Activated naive CD8-positive, alpha-beta T cell treated with anti-CD3 and anti-CD28 coated beads, Interleukin-2, amount 50 U/mL, for 24 hours (primary cell): ENCODE measurements at regions not wholly inside any gene's neighbourhood (a gene's known extent, or its start where the extent isn't known, plus 50 kb on each side); places are given as distances from the start of the nearest gene placed in this dataset.
"Not testable (repeated sequence)": the region's sequence is repeated elsewhere in the genome, so short reads cannot be mapped to it uniquely, and the experiment has no call there.

Experiments
- ATAC-seq: fragments of 150-1000 bp; cut with Tn5 transposase; one replicate; pipeline ENCODE4 v1.10.0; 2021
- DNase-seq: peaks from one replicate; pipeline ENCODE4 v3.0.0; 2021
- H3K27ac Mint-ChIP-seq: one replicate; pipeline ENCODE4 v1.8.0; 2021; ENCODE audit warnings: mild to moderate bottlenecking, mixed read lengths
- H3K27me3 Mint-ChIP-seq: one replicate; pipeline ENCODE4 v1.8.0; 2021; ENCODE audit warnings: mixed read lengths
- H3K36me3 Mint-ChIP-seq: one replicate; pipeline ENCODE4 v1.8.0; 2021; ENCODE audit warnings: low read depth, mixed read lengths
- H3K4me1 Mint-ChIP-seq: one replicate; pipeline ENCODE4 v1.8.0; 2021; ENCODE audit warnings: mixed read lengths
- H3K4me3 Mint-ChIP-seq: one replicate; pipeline ENCODE4 v1.8.0; 2021; ENCODE audit warnings: mild to moderate bottlenecking, moderate library complexity, mixed read lengths
- H3K9me3 Mint-ChIP-seq: one replicate; pipeline ENCODE4 v1.8.0; 2021; ENCODE audit warnings: mixed read lengths

DNA sequence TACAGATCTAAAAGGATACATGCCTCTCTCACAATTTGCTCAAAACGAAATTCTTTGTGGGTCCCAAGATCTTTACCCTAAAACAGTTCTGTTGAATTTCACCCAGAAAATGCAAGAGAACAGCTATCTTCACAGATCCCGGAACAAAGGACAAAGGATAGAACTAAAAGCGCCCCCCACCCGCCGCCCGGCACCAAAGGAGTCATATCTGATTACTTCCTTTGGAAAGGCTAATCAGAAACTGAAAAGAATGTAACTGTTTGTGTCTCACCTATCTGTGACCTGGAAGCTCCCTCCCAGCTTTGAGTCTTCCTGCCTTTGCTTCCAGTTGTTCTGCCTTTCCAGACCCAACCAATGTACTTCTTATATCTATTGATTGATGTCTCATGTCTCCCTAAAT is 247.9 kb upstream of the FAM240B start:
- not testable (repeated sequence) for H3K9me3 Mint-ChIP-seq, DNase-seq, H3K4me3 Mint-ChIP-seq, H3K4me1 Mint-ChIP-seq, H3K36me3 Mint-ChIP-seq, H3K27me3 Mint-ChIP-seq, ATAC-seq, H3K27ac Mint-ChIP-seq

DNA sequence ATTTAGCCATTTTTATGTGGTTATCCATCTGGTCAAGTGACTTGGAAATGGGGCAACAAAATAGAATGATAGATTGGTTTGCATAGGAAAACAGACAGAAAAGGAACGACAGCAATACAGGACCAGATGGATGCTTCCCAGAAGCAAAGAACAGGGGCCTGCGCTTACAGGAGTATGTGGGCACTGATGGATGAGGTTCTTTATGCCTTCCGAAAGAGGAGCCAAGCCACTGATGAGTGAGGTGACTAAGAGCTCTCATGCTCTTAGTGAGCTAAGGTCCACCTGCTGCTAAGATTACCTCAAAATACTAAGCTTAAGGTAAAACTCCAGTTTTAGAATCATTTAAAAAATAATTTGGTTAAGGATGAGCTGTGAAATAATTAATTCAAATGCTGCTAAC is 247.4 kb upstream of the FAM240B start:
- H3K4me1 Mint-ChIP-seq, ATAC-seq, H3K9me3 Mint-ChIP-seq, DNase-seq, H3K36me3 Mint-ChIP-seq, H3K4me3 Mint-ChIP-seq, H3K27ac Mint-ChIP-seq, H3K27me3 Mint-ChIP-seq: not testable (repeated sequence)

DNA sequence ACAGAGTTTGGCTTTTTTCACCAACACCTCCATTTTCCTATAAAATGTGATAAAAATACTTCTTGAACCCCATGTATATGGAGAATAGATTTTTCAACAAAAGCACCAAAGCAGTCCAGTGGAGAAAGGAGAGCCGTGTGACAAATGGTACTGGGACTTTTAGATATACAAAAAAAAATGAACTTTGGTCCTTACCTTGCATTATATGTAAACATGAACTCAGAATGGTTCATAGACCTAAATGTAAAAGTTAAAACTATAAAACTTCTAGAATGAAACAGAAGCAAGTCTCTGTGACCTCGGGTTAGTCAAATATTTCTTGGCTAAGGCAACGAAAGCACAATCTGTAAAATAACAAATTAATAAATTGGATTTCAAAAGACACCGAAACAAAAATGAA is 239.9 kb upstream of the FAM240B start:
- H3K36me3 Mint-ChIP-seq, H3K4me1 Mint-ChIP-seq, H3K9me3 Mint-ChIP-seq, H3K27me3 Mint-ChIP-seq, ATAC-seq, DNase-seq, H3K27ac Mint-ChIP-seq, H3K4me3 Mint-ChIP-seq: not testable (repeated sequence)

DNA sequence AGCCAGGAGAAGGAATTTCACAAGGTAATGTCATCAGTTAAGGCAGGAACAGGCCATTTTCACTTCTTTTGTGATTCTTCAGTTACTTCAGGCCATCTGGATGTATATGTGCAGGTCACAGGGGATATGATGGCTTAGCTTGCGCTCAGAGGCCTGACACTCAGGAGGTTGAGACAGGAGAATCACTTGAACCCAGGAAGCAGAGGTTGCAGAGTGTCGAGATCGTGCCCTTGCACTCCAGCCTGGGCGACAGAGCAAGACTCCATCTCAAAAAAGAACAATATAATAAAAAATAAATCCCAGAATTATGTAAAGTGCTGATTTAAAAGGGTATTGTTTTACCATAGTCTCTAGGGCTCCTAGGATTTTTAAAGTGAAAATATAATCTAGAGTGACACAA is 235.9 kb upstream of the FAM240B start:
- H3K27me3 Mint-ChIP-seq, H3K9me3 Mint-ChIP-seq, H3K27ac Mint-ChIP-seq, H3K4me1 Mint-ChIP-seq, DNase-seq, H3K4me3 Mint-ChIP-seq, H3K36me3 Mint-ChIP-seq, ATAC-seq: not testable (repeated sequence)

DNA sequence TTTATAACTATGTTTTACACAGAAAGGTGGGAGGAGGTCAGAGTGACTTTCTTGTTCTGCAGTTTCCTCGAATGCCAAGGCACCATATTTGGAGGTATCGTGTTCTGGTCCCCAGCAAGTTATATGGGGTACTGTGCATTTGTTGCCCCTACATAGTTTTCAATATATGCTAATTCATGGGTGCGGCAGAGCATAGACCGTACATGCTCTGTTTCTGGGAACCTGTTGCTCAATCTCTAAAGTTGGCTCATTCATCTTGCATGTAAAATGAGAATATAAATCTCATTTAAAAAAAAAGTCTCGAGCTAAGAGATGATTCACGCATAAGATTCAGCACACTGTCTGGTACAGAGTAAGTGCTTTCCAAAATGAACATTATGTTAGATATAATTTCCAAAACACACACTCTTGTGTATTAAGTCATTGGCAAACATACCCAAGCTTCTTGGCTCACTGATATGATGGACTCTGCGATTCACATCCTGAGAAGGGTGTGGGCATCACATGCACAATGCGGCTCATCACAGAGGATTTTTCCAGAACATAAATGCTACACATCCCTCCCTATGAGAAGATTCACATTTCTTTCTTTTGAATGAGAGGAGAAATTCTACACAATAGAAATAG is 232.9 kb upstream of the FAM240B start:
- DNase-seq, H3K4me1 Mint-ChIP-seq, H3K27ac Mint-ChIP-seq, H3K27me3 Mint-ChIP-seq, H3K4me3 Mint-ChIP-seq, H3K36me3 Mint-ChIP-seq, ATAC-seq, H3K9me3 Mint-ChIP-seq: not testable (repeated sequence)

DNA sequence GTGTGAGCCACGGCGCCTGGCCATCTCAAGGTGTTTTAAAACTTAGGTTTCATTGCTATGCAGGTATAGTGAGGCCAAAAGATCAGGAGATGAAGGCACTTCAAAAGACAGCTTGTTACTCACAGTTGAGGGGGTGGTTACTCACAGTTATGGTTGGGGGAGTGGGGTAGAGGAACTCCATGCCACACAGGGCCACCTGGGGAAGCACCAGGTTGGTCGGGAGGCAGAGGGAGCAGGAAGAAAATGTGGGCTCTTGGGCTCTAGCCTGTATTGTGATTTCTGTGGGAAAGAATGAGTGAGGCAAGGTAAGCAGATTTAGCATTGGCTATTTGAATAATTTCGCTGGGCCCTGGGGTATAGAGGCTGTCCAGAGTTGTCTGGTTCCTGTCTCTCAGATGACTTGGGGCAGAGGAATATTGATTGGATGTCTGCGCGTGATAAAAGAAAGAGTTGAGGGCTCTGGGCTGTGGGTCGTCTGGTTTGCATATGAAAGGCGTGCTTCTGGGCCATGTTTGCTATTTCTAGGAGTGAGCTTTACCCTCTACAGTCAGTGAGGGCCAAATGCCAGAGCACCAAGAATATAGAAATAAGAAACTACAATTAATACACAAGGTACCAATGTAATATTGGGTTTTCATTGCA is 226.1 kb upstream of the FAM240B start:
- H3K27me3 Mint-ChIP-seq, H3K27ac Mint-ChIP-seq, ATAC-seq, DNase-seq, H3K9me3 Mint-ChIP-seq, H3K4me3 Mint-ChIP-seq, H3K36me3 Mint-ChIP-seq, H3K4me1 Mint-ChIP-seq: not testable (repeated sequence)

DNA sequence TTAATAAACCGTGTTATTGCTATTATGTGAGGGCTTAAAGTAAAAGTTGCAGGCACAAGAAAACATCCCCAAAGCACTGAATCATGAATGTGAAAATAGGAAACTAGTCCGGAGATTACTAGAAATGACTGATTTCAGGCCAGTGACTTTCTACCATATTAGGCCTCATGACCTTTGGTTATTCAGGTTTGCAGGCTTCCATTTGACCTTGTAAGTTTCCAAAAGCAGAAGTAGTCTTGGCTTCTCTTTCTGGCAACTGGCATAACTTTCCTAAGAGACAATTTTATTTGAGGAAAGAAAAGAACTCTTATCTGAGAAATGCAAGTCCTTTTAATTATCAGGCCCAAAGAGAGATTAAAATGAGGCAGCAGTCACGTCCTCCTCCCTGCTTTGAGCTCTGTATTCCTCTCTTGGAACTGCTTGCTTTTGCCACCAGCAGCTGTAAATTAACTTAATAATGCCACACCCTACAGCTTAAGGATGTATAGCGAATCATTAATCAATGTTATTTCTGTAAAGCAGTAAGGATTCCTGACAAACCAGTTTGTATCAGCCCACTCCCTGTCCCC is 225.0 kb upstream of the FAM240B start:
- not testable (repeated sequence) for H3K27me3 Mint-ChIP-seq, DNase-seq, H3K36me3 Mint-ChIP-seq, ATAC-seq, H3K4me3 Mint-ChIP-seq, H3K9me3 Mint-ChIP-seq, H3K27ac Mint-ChIP-seq, H3K4me1 Mint-ChIP-seq

DNA sequence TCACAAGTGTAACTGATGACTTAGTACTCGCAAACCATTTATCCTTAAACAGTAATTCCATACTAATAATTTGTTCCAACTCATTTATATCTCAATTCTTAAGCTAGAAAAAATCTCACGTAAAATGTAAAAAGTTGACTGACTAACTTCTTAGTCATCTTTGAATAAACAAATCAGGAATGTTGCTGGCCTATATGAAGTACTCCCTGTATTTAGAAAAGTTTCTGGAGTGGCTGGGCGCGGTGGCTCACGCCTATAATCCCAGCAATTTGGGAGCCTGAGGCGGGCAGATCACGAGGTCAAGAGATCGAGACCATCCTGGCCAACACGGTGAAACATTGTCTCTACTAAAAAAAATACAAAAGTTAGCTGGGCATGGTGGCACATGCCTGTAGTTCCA is 220.6 kb upstream of the FAM240B start:
- not testable (repeated sequence) for H3K4me1 Mint-ChIP-seq, H3K27me3 Mint-ChIP-seq, H3K27ac Mint-ChIP-seq, ATAC-seq, DNase-seq, H3K36me3 Mint-ChIP-seq, H3K9me3 Mint-ChIP-seq, H3K4me3 Mint-ChIP-seq

DNA sequence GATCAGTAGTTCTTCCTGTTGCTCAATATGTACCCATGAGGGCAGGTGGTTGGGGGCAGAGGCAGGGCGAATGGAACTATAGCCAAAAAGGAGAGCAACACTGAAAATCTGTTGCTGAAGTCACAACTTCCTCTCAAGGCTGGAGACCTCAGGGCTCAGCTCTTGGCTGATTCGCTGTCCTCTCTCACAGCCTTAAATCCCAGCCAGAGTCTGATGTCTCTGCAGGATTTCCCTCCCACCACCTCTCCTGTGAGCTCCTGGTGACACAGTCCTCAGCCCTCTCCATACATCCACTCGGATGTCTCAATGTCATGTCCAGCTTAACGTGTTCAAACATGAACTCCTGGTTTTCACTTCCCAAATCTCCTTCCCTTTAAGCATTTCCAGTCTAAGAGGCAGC is 218.7 kb upstream of the FAM240B start:
- H3K4me1 Mint-ChIP-seq, ATAC-seq, H3K36me3 Mint-ChIP-seq, H3K27me3 Mint-ChIP-seq, H3K27ac Mint-ChIP-seq, H3K4me3 Mint-ChIP-seq, H3K9me3 Mint-ChIP-seq, DNase-seq: not testable (repeated sequence)

DNA sequence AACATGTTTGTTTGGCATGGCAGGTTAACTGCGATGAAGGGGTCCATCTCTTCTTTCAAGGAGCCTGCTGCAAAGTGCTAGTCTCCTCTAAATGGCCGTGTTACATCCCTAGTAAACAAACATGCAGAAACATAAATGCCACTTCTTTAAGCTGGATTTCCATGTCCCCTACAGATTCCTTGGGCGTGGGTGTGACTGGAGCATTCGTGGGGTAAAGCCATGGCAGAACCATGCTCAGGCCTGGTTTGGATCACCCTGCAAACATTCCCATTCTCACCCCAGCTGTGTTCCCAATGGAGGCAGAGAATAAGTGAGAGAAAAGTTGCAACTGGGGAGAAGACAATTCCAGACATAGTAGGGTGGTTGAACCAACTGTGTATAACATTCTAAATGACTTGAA is 208.0 kb upstream of the FAM240B start:
- not testable (repeated sequence) for H3K4me3 Mint-ChIP-seq, H3K27me3 Mint-ChIP-seq, H3K9me3 Mint-ChIP-seq, DNase-seq, H3K36me3 Mint-ChIP-seq, H3K4me1 Mint-ChIP-seq, H3K27ac Mint-ChIP-seq, ATAC-seq

DNA sequence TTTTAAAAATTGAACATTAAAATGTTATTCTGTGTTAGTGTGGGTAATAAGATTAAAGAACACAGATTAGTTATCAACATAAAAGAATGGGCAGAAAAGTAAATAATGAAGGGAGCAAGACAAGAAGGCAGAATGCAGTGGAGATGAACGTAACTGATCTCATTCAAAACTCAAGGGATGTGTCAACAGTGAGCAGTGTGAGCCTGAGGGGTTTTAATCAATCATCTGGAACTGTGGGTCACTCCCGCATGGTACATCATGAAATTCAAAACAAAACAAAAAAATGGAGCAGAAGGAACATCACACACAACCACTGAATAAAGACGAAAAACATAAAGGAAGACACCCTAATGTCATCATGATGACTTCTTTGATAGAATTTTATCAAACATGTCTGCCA is 206.6 kb upstream of the FAM240B start:
- not testable (repeated sequence) for DNase-seq, H3K27me3 Mint-ChIP-seq, H3K36me3 Mint-ChIP-seq, H3K4me1 Mint-ChIP-seq, ATAC-seq, H3K27ac Mint-ChIP-seq, H3K4me3 Mint-ChIP-seq, H3K9me3 Mint-ChIP-seq

DNA sequence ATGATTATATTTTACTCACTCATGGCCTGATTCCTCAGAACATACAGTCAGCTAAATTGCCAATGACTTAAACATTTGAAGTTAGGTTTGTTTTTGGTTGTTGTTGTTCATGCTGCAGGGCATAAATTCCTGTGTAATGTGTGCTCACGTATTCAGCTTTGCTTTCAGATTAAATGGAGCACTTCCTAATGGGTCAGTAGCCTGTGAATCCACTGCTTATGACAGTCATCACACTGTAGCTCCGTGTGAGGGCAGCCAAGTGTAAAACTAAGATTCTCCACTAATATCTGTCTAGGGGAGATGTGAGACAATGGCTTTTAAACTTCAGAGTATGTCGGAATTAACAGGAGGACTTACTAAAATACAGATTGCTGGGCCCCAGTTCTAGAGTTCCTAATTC is 201.3 kb upstream of the FAM240B start:
- H3K27me3 Mint-ChIP-seq, ATAC-seq, H3K4me1 Mint-ChIP-seq, DNase-seq, H3K9me3 Mint-ChIP-seq, H3K27ac Mint-ChIP-seq, H3K36me3 Mint-ChIP-seq, H3K4me3 Mint-ChIP-seq: not testable (repeated sequence)

DNA sequence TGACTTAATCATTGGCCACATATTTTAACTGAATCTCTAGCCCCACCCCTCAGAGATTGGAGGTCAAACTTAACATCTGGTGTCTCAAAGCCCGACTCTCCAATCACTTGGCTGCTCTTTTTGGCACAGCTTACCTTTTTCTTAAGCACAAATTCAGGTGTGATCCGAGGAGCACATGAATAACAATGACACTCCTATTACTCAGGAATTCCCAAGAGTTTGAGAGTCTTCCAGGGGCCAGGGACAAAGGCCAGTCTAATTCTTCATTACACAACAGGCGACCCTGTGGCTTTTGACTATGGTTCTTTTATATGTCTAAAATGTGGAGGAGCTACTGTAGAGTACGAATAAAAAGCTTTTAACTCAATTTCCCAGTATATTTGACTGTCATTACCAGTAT is 190.7 kb upstream of the FAM240B start:
- H3K27me3 Mint-ChIP-seq, DNase-seq, H3K4me3 Mint-ChIP-seq, H3K4me1 Mint-ChIP-seq, H3K27ac Mint-ChIP-seq, ATAC-seq, H3K9me3 Mint-ChIP-seq, H3K36me3 Mint-ChIP-seq: not testable (repeated sequence)

DNA sequence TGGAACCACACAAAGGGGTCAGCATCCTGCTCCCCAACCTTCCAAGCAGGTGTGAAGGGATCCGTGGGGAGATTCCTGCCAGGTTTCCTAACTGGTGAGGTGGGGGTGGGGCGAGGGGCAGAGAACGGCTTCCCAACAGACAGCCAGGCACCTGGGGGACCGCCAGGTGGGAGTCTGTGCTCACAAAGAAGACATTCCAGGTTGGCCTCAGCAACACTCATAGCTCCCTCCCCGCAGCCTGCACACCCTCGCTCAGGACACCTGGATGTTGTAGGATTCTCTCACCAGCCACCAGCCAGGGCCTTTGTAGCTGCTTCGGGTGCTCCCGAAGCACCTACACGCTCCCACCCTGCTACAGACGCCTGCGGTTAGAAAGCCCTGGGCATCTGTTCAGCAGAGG is 184.8 kb upstream of the FAM240B start:
- H3K27ac Mint-ChIP-seq, ATAC-seq, H3K36me3 Mint-ChIP-seq, H3K27me3 Mint-ChIP-seq, H3K4me1 Mint-ChIP-seq, H3K9me3 Mint-ChIP-seq, DNase-seq, H3K4me3 Mint-ChIP-seq: not testable (repeated sequence)

DNA sequence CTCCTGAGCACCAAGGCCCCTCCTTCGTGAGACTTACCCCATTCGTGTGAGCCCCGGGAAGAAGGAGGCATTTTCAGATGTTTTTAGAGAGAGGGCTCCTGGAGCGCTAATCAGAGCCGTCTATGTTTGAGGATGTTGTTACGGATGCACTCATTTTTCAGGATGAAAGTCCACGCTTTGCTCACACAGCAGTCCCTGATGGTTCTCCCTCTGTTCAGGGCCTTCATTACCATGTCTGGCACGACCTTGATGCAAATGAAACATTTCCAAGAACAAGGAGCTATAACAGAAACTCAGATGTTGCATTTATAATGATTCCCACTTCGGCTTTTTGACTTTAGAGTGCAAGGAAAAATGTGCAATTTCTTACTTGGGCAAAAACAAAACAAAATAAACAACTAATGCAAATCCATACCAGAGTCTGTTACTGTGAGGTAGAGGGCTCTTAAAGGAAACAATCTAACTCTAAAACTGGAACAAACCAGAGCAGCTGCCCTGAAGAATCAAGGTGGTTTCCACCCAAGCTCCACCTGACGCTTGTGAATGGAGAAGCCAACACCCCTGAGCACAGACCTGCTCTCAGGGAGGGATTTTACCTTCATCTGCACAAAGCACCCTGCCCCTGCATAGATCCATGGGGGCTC is 181.7 kb upstream of the FAM240B start:
- H3K36me3 Mint-ChIP-seq, ATAC-seq, DNase-seq, H3K4me1 Mint-ChIP-seq, H3K27ac Mint-ChIP-seq, H3K4me3 Mint-ChIP-seq, H3K27me3 Mint-ChIP-seq, H3K9me3 Mint-ChIP-seq: not testable (repeated sequence)
